ENCODE measurements at regions not wholly inside any gene's neighbourhood (a gene's known extent, or its start where the extent isn't known, plus 50 kb on each side); places are given as distances from the start of the nearest gene placed in this dataset.

GRCh38 chr6:51199105-51199552 lies 380.5 kb downstream of the TFAP2B start:
- TF ChIP-seq CTCF (IDR thresholded peaks at IDR 0.05): no peak

- TF ChIP-seq CTCF (IDR thresholded peaks at IDR 0.05): no peak
These were observed 381.1 kb downstream of the TFAP2B start for GRCh38 chr6:51199733-51200260.

- no peak for TF ChIP-seq CTCF (IDR thresholded peaks at IDR 0.05)
These were observed 382.0 kb downstream of the TFAP2B start for GRCh38 chr6:51200676-51201075.

- TF ChIP-seq CTCF (IDR thresholded peaks at IDR 0.05): no peak
These were observed 384.8 kb downstream of the TFAP2B start for GRCh38 chr6:51203504-51203903.

- no peak for TF ChIP-seq CTCF (IDR thresholded peaks at IDR 0.05)
These were observed 391.0 kb downstream of the TFAP2B start for GRCh38 chr6:51209651-51210050.

- no peak for TF ChIP-seq CTCF (IDR thresholded peaks at IDR 0.05)
These were observed 395.1 kb downstream of the TFAP2B start for GRCh38 chr6:51213811-51214210.

- no peak for TF ChIP-seq CTCF (IDR thresholded peaks at IDR 0.05)
These were observed 395.8 kb downstream of the TFAP2B start for GRCh38 chr6:51214442-51214841.

GRCh38 chr6:51218181-51218580 lies 399.5 kb downstream of the TFAP2B start:
- TF ChIP-seq CTCF (IDR thresholded peaks at IDR 0.05): no peak

All from LNCAP (cell line).